ENCODE measurements at regions not wholly inside any gene's neighbourhood (a gene's known extent, or its start where the extent isn't known, plus 50 kb on each side); places are given as distances from the start of the nearest gene placed in this dataset.

GRCh38 chr14:104473649-104474494 lies 105.7 kb upstream of the C14orf180 start:
- no peak for TF ChIP-seq EP300 (IDR thresholded peaks at IDR 0.05; ENCODE audit: low read depth)
- TF ChIP-seq POLR2A (IDR thresholded peaks at IDR 0.05) = no peak
- no peak for TF ChIP-seq POLR2AphosphoS5 (IDR thresholded peaks at IDR 0.05)
- no peak for TF ChIP-seq CTCF (IDR thresholded peaks at IDR 0.05)
